ENCODE measurements at regions not wholly inside any gene's neighbourhood (a gene's known extent, or its start where the extent isn't known, plus 50 kb on each side); places are given as distances from the start of the nearest gene placed in this dataset.

DNA sequence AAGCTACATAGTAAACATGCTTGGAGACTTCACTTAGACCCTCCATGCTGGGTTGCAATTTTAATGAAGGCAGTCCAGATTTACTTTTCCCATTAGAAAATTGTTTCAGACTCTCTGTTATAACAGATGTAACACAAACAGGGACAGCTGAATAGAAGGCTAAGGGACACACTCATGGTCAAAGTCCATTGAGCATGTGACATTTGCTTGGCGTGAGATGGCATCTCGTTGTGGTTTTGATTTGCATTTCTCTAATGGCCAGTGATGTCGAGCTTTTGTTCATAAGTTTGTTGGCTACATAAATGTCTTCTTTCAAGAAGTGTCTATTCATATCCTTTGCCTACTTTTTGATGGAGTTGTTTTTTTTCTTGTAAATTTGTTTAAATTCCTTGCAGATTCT, 358.2 kb upstream of the CLNK start:
- DNase-seq: no peak

DNA sequence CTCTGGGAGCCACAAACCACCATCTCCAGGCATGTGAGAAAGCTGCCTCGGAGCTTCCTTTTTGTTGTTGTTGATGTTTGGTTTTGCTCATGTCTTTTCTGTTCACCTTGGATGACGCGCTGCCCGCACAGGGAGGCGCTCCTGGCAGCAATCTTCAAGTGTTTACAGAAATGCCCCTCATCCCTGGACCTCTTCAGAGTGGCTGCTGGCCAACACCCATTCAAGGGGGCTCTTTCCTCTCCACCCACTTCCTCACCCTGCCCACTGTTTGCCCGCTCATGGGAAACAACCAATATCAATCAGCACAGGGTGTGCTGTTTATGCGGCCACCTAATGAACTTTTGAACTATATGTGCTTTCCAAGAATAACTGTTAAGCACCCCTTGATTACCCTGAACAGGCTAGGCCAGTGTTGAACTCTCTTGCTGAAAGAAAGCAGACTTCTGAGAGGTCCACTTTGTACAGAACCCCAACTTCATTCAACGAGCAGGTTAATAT, 355.1 kb upstream of the CLNK start:
- no peak for DNase-seq

DNA sequence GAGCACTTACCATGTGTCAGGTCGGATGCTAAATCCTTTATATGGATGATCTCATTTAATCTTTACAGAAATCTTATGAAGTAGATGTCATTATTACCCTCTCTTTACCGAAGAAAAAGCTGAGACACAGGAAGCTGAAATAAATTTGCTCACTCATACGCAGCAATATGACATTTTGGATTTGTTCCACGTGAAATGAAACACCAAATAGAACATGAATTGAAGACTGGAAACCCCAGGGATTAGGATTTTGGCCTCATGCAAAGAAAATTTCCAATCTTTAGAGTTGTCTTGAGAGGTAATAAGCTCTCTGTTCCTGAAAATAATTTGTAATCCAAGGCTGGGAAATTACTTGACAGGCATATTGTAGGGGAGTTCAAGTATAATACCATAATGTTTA, 354.4 kb upstream of the CLNK start:
- no peak for DNase-seq

DNA sequence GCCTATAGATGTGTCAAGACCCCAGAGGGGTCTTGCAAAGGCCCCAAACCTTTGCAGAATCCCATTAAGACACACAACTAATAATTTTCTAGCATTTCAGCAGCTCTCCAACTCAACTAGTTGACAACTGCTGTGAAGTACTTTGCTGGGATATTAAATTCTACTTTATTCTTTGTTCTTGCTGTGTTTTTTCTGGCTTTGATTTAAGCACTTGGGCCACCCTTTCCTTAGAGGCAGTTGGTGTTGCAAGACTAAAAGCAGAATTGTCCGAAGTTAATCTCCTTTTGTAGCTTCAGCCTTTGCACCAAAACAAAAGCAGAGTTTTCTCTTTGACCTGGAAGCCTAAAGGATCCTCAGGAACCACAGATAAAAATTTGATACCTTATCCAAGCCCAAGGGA, 353.1 kb upstream of the CLNK start:
- DNase-seq: no peak

DNA sequence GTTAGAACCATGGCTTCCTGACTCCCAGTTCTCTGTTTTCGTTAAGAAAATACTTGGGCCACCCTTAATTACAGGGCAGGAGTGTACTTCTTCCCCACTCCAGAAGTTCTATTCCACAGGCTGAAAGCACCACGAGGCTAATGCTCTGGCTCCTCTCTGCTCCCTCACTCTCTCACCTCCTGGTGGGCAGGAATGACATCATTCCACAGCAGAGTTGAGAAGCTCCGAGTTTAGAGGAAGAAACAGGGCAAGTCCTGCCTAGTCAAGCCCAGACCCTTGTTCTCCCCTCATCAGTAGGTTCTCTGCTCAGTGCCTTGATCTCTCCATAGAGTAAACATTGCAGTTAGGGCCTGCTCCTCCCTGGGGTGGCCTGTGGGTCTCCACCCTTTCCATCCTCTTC, 343.8 kb upstream of the CLNK start:
- no peak for DNase-seq

DNA sequence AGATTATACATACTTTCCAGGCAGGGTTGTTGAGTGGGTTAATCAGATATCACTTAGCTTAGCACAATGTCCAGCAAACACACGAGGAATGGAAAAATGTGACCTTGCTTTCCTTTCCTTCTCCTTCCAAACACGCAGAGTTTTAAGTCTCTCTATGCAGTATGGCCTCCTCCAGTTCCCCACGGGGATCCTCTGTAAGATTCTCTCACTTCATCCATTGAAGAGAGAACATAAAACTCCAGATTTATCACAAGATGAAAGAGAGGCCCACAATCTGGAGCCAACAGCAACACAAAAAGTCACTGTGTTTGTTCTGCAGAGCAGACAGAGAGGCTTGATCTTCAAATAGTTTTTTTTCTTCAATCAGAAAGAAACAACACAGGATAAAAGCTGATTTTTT, 336.8 kb upstream of the CLNK start:
- DNase-seq: no peak

DNA sequence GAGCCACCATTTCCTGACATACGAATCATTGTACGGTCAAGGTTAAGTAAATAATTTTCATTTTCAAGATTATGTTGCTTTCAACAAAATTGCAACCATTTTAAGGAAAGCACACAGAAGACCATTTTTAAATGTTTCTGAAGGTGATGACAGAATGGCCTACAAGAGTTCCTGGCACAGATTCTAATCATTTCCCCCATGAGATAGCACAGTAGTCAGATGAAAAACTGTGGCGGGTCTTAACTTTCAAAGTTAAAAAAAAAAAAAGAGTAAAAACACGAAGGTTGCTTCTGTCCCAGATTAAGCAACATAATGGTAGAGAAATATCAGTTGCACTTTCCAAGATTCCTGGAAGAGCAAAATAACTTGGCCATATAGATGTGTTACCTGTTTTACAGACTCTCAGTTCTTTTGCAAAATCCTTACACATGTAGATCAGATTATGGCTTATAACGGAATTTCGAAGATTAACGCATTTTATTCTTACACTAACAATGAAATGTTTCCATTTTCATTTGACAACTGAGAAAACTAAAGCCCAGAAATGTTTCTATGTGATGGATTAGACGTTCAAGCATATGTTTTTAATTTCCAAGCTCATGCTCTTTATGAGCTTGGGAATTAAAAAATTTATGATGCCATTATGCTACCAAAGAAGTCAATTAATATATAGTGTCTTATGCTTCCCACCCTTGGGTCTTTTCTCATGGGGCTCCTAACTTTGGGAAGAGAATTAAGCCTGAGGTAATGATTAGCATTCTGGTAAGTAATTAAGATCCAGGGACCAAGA, 335.1 kb upstream of the CLNK start:
- no peak for DNase-seq

DNA sequence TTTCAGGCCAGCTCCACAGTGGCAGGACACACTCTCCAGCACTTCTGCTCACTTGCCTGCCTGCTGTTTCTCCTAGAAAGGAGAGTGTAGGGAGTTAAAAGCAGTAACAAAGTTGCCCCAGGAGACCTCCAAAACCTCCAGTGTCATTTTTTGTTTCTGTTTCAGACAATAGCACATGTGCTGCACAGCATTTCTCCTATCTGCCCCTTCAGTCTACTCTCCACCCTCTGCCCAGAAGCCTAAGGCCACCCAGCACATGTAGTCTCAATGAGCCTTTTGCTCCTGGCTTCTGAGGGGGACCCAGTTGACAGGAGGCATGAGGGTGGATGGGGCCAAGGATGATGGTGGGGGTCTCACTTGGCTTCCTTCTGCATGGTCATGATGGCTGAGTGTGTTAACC, 329.6 kb upstream of the CLNK start:
- DNase-seq: no peak

DNA sequence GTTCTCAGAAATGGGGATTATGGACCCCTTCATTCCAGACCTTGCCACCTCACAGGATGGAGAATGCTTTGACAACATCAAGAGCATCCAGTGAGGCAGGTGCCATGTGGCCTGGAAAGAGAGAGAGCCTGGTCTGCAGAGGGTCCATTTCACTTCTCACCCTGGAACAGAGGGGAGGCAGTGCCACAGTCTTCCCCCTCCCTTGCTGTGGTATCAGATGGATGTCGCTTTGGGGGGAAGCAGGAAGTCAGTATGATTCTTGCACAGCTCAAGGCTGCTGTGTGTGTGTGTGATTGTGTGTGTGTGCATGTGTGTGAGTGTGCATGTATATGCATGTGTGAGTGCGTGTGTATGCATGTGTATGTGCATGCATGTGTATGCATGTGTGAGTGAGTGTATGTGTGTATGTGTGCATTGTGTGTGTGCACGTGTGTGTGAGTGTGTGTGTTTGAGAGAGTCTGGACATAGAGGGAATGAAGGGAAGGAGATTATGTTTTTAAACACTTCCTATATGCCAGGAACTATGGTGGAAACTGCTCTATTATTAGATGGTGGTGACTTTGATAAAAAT, 328.6 kb upstream of the CLNK start:
- DNase-seq: no peak

DNA sequence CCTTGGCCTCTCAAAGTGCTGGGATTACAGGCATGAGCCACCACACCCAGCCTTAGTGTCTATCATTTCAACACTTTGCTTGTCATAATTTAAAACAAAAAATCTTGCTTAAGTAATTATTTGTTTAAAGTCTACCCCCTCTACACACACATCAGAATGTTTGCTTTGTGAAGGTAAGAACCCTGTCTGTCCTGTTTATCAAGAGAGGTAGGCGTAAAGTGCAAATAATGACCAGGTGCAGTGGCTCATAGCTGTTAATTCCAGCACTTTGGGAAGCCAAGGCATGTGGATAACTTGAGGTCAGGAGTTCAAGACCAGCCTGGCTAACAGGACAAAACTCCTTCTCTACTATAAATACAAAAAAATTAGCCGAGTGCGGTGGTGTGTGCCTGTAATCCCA, 326.7 kb upstream of the CLNK start:
- DNase-seq: no peak

DNA sequence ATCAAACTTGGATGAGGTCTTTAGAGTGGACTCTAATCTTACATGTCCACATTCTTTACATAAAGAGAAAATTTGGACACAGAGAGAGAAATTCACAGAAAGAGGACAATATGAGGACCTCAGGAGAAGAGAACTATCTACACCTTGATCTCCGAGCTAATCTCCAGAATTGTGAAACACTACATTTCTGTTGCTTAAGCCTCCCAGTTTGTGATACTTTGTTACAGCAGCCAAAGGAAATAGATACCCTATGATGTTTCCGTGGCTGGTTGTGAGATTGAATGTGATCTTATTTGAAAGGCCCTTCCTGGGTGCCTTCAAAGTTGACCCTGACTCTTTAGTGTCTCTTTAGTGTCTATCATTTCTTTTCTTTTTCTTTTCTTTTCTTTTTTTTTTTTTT, 326.1 kb upstream of the CLNK start:
- DNase-seq: no peak

DNA sequence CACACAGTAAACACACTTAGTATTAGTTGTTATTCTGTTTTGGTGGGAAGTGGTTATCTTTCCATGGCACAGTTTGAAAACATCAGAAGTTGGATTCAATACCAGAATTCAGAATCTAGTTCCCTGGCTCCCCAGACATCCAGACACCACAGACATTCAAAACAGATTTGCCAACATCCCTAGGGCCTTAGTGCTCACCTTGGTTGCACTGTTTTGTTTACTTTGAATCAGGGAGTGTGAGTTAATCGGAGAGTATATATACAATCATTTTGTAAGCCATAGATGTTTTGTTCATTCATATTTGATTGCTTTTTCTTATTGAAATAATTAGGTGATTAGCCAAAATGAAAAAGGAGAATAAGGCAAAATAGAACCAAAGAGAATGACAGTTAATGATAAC, 324.7 kb upstream of the CLNK start:
- DNase-seq: no peak

DNA sequence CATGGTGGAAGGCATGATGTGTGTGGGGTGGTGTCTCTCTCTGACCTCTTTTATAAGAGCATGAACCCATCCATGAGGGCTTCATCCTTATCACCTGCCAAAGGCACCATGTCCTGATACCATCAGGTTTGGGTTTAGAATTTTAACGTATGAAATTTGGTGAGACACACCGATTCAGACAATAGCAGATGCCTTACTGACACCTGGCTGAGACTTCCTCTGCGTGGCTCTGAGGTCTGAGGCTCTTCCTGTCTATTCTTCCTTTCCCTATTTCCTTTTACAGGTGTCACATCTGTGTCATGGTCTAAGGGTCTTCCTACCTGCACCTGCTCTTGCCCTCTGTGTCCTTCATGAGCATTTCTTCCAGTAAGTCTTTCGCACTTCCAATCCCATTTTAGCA, 320.7 kb upstream of the CLNK start:
- no peak for DNase-seq

DNA sequence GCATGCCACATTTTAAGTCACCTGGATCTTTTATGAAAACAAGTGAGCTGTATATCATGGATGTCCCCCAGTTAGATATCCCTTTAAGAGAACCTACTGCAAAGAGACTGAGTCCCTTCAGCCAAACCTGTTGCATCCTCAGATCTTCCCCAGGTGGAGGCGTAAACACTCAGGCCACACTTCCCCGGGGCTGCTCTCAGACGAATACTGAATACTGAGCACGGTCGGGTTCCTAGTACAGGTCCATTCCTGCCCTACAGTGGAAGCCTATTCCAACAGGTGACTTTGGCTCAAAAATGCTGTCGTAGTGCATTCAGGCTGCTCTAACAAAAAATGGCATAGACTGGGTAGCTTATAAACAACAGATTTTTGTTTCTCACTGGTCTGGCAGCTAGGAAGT, 320.2 kb upstream of the CLNK start:
- no peak for DNase-seq

DNA sequence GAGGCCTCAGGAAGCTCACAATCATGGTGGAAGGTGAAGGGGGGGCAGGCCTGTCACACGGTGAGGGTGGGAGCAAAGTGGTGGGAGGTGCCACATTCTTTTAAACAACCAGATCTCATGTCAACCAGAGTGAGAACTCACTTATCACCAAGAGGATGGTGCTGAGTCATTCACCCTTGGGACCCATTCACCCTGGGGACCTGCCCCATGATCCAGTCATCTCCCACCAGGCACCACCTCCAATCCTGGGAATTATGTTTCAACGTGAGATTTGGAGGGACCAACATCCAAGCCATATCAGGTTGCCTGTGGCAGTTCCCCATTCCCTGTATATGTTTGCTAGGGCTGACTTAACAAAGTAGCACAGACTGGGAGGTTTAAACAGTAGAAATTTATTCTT, 318.4 kb upstream of the CLNK start:
- DNase-seq: no peak

DNA sequence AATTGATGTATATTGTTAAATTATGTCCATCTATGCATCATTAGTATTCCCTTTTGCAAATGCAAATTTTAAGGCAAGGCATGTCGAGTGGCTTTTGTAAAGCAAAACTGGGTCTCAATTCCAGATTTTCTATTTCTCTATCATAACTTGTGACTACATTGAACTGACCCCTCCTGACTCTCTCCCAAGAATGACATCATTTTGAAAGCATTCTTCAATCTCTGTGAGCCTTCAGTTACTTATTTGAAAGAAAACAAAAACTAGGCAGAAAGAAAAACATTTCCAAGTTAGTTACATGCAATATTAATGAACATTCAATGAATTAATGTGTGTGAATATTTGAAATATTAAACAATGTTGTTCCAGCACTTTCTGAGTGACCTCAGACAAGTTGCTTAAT, 314.3 kb upstream of the CLNK start:
- no peak for DNase-seq

DNA sequence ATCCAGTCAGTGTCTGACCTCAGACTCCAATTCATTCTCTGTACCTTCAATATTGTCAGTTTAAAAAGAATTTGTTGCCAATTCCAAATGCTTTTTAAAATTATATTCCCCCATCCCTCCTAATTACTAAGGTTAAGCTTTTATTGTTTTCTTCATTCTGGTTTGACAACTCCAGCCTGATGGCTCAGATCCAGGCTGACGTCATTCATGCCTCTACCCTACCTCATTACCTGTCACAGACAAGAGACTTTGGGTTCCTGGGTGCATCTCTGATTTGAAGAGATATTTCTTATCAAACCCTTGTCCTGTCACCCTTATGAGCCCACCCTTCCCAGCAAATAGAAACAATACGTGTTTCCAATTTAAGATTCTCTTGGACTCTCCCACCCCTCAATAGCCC, 300.2 kb upstream of the CLNK start:
- DNase-seq: no peak

DNA sequence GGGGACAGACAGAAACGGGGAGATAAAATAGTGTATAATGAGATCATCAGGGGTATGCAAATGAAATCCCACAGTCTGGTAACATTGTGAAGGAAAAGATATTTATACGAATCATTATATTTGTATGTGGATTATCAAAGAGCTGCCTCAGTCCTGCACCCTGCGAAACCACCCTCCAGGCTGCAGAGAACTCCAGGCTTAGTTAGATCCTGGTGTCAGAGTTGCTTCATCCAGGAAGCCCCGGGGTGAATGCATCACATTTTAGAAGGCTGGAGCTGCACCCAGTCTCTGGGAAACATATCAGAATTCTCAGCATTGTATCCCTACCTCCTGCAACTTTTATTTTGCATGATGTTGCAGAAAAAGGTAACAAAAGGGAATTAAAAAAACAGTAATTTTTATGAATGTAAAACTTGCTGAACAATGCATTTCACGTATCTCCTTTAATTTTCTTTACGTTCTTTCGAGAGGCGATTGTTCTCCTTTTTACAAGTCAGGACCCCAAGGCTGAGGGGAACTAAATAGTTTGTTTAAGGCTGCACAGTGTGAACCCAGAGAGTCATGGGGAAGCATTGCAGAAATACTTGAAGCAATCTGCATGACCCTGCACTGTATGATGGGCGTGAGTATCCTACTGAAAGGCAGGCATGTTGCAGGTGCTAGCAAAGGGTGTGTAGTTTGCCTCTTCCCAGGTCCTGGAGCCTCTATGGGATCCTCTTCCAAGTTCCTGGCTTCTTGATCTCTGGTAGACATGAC, 299.5 kb upstream of the CLNK start:
- no peak for DNase-seq

DNA sequence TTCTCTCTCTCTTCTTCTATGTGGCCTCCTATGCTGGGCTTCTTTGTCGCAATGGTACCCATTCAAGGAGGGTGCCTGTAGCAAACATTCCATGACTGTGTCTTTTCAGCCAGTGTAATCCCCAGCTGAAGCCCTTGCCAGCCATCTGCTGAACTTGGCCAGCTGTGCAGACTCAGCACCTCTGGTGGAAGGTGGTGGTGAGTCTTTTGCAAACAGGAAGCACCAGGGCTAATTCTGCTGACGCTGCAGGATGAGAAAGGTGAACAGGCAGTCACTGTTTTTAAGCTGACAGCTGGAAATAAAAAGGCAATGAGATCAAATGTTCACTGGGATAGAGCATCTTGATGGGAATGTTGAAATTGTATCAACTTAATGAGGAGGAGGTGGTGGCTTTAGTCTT, 298.7 kb upstream of the CLNK start:
- no peak for DNase-seq

DNA sequence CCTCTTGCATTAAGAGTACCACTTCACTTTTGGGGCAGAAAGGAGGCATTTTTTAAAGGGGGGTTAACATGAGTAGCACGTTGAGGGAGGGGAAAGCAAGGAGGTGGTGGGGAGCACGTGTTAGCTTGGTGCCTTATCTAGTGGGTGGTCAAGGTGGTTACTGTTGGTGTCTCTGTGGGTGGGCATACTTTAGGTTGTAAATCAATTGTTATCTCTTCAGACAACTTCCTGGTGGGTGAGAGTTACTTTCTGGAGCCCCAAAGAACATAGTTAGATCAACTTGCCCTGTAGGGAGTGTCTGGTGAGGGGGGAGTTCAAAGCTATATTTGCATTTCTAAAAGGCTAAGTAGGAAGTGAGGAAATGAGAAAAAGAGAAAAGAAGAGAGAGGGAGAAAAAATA, 297.7 kb upstream of the CLNK start:
- DNase-seq: no peak

DNA sequence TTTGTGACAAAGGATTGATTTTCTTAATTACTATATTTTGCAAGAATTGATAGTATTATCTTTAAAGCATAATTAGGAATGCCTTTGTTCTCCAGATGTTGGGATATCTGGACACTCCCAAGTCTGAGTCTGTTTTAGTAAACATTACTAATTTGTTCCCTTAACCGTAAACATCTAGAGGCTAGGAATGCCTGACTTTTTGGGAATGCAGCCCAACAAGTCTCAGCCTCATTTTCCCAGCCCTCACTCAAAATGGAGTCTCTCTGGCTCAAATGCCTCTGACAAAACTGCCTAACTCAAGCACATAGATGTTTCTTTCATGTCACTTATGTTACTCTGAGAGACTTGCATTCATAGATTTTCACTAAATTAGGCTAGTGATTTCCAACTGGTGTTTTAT, 297.0 kb upstream of the CLNK start:
- DNase-seq: no peak

DNA sequence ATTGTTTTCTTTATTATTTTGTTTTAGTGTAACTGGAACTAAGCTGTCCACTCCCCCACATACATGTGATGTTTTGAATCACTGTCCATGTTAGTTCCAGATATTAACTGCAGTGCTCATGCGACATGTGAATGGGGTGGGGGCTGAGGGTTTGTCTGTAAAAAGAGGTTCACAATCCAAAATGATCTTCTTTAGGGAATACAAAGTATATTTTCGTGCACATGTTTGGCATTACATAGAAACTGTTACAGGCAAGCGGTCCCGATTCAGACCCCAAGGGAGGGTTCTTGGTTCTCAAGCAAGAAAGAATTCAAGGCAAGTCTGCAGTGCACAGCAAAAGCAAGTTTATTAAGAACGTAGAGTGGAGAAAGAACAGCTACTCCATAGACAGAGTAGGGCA, 296.5 kb upstream of the CLNK start:
- DNase-seq: no peak

DNA sequence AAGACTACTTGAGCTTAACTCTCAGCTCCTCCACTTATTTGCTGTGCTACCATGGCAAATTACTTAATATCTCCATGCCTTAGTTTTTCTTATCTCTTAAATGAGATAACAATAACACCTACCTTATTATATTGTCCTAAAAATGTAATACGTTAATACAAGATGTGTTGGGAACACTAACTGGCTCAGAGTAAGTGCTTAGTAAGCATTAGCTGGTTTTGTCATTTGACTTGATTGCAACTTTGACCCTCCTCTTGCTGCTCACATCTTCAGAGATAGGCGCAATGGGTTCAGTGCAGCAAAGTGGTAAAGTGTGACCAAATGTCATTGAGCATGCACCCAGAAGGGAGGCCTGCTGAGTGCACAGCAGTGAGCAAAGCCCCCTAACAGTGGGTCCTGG, 294.5 kb upstream of the CLNK start:
- DNase-seq: no peak

DNA sequence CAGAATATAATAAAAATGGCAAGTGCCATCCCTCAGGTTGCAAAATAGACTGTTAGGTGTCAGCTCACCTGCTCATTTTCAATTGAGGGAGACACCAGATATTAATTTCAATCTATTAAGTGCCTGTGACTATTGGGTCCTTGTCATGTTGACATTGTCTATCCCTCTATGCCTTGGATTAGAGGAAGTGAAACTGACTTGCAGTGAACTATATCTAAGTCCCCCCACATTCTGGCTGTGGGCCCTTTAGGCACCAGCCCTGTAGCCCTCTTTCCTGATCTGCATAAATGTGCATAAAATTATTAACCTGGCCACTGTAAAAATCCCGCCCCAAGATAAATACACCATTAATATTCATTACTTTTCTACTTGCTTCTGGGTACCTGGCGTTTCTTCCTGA, 293.0 kb upstream of the CLNK start:
- DNase-seq: no peak
